Osteoblast (primary cell): ENCODE measurements at regions not wholly inside any gene's neighbourhood (a gene's known extent, or its start where the extent isn't known, plus 50 kb on each side); places are given as distances from the start of the nearest gene placed in this dataset.

Source experiments
- DNase-seq: peaks from one replicate; pipeline ENCODE4 v3.0.0; 2011; ENCODE audit warnings: low spot score, mixed read lengths; ENCODE audit not compliant: insufficient read length; ENCODE audit errors: missing footprints
- H2AFZ ChIP-seq: 2 replicates; pipeline ENCODE4 v1.6.0; 2011; ENCODE audit warnings: mild to moderate bottlenecking, low read length
- H3K27ac ChIP-seq: 2 replicates; pipeline ENCODE4 v1.5.1; 2011; ENCODE audit warnings: mild to moderate bottlenecking, low read depth, low read length, moderate library complexity
- H3K27me3 ChIP-seq: 2 replicates; pipeline ENCODE4 v1.6.0; 2012; ENCODE audit warnings: mild to moderate bottlenecking, control low read depth, inconsistent platforms, low read length, moderate library complexity; ENCODE audit not compliant: insufficient read depth
- H3K36me3 ChIP-seq: 2 replicates; pipeline ENCODE4 v1.5.1; 2011; ENCODE audit warnings: mild to moderate bottlenecking, low read length, control low read depth, moderate library complexity; ENCODE audit not compliant: insufficient read depth
- H3K4me1 ChIP-seq: 2 replicates; pipeline ENCODE4 v1.5.1; 2011; ENCODE audit warnings: mild to moderate bottlenecking, low read length, control low read depth, moderate library complexity; ENCODE audit not compliant: insufficient read depth
- H3K4me2 ChIP-seq: 2 replicates; pipeline ENCODE4 v1.6.0; 2011; ENCODE audit warnings: mild to moderate bottlenecking, low read length; ENCODE audit not compliant: insufficient read depth
- H3K4me3 ChIP-seq: fragments of 200-600 bp; sonication (generic); 3 replicates; pipeline ENCODE4 v1.5.1; 2012; ENCODE audit warnings: mild to moderate bottlenecking, low read length, inconsistent platforms; ENCODE audit not compliant: insufficient read depth
- H3K79me2 ChIP-seq: 2 replicates; pipeline ENCODE4 v1.6.0; 2012; ENCODE audit warnings: mild to moderate bottlenecking, low read length, control low read depth, inconsistent platforms; ENCODE audit not compliant: insufficient read depth
- H3K9me3 ChIP-seq: 2 replicates; pipeline ENCODE4 v1.5.1; 2011; ENCODE audit warnings: low read depth, low read length, control low read depth
- H4K20me1 ChIP-seq: 2 replicates; pipeline ENCODE4 v1.6.0; 2012; ENCODE audit warnings: mild to moderate bottlenecking, low read length, control low read depth; ENCODE audit not compliant: insufficient read depth
- TF ChIP-seq, protein P1 (sequence below): IDR thresholded peaks from 2 replicates; pipeline ENCODE4 v1.5.1; 2011; ENCODE audit warnings: mild to moderate bottlenecking, low read depth, low read length, moderate library complexity; ENCODE audit errors: extremely low read depth

DNA sequence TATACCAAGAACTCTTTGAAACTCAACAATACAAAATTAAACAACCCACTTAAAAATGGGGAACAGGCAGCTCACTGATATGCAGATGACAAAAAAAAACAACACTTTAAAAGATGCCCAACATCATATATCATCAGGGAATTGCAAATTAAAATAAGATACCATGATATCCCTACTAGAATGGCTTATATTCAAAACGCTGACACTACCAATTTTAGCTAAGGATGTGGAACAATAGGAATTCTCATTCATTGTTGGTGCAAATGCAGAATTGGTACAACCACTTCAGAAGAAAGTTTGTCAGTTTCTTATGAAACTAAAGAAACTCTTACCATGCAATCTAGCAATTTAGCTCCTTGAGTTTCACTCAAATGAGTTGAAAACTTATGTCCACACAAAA is 259.0 kb upstream of the HS3ST1 start:
- TF ChIP-seq, protein P1, sequence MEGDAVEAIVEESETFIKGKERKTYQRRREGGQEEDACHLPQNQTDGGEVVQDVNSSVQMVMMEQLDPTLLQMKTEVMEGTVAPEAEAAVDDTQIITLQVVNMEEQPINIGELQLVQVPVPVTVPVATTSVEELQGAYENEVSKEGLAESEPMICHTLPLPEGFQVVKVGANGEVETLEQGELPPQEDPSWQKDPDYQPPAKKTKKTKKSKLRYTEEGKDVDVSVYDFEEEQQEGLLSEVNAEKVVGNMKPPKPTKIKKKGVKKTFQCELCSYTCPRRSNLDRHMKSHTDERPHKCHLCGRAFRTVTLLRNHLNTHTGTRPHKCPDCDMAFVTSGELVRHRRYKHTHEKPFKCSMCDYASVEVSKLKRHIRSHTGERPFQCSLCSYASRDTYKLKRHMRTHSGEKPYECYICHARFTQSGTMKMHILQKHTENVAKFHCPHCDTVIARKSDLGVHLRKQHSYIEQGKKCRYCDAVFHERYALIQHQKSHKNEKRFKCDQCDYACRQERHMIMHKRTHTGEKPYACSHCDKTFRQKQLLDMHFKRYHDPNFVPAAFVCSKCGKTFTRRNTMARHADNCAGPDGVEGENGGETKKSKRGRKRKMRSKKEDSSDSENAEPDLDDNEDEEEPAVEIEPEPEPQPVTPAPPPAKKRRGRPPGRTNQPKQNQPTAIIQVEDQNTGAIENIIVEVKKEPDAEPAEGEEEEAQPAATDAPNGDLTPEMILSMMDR = no peak
- no peaks in the 10 kb centered on the region for H3K9me3 ChIP-seq
- H3K36me3 ChIP-seq = no peaks in the 10 kb centered on the region
- no peaks in the 10 kb centered on the region for H3K27me3 ChIP-seq
- DNase-seq = no peak
- H3K4me2 ChIP-seq = no peak overlapping the region
- no peak overlapping the region for H3K27ac ChIP-seq
- H3K4me3 ChIP-seq = no peak overlapping the region
- H2AFZ ChIP-seq = no peak overlapping the region
- H3K79me2 ChIP-seq = no peaks in the 10 kb centered on the region
- no peaks in the 10 kb centered on the region for H4K20me1 ChIP-seq
- no peaks in the 10 kb centered on the region for H3K4me1 ChIP-seq

DNA sequence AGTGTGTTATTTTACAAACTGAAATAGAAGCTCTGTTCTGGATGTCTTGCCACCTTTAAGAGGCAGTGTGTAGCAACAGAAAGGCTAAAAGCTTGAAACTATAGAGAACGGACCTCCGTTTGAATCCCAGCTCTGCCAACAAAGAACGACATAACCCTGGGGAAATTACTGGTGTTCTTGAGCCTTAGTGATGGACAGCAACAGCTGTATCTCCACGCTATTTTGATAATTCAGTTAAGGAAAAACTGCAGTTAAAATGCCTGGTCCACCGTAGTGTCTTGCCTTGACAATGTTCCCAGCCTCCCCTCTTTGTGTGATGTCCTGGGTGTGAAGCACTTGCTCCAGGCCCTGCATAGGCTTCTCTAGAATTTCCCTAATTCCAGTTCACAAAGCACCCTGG is 256.8 kb upstream of the HS3ST1 start:
- TF ChIP-seq, protein P1 = no peak

DNA sequence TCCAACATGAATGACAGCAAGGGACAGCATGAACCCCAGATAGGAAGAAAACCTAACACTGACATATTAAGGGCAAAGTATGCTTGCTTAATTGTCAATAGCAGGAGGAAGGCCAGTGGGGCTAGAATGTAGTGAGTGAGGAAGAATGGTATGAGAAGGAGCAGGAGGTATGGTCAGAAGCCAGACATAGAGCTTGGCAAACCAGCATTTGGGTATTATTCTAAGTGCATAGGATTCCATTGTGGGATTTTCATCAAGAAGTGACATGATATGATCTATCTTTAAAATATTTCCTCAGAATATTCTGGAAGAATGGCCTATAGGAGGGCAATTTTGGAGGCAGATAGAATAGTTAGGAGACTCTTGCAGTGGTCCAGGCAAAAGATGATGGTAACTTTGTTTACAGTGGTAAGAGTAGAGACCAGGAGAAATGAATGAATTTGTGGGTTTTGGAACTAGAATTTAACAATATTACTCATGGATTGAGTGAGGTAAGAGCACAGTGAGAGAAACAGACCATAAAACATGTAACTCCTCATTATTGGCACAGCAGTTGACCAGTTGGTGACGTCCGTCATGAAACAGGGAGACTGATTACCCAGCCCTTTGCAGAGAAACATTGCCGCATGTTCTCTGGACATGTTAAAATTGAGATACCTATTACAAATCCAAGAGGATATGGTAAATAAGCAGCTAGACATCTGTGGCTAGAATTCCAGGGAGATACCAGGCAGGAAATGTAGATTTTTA is 246.5 kb upstream of the HS3ST1 start:
- Histone ChIP-seq H3K4me2 (no peak overlapping the region), H3K36me3 (no peaks in the 10 kb centered on the region), H2AFZ (no peak overlapping the region), H3K27me3 (no peaks in the 10 kb centered on the region), H3K4me3 (no peak overlapping the region), H4K20me1 (no peaks in the 10 kb centered on the region), H3K9me3 (no peaks in the 10 kb centered on the region), H3K4me1 (no peaks in the 10 kb centered on the region), H3K27ac (no peak overlapping the region), H3K79me2 (no peaks in the 10 kb centered on the region)
- TF ChIP-seq, protein P1 = no peak
- no peak for DNase-seq

More for the DNA sequence above, 256.8 kb upstream of the HS3ST1 start:
- no peaks in the 10 kb centered on the region for H4K20me1 ChIP-seq
- H2AFZ ChIP-seq = no peak overlapping the region
- no peak overlapping the region for H3K27ac ChIP-seq
- H3K4me2 ChIP-seq = no peak overlapping the region
- H3K79me2 ChIP-seq = no peaks in the 10 kb centered on the region
- DNase-seq = no peak
- H3K36me3 ChIP-seq = no peaks in the 10 kb centered on the region
- H3K4me1 ChIP-seq = no peaks in the 10 kb centered on the region
- no peaks in the 10 kb centered on the region for H3K27me3 ChIP-seq
- H3K9me3 ChIP-seq = no peaks in the 10 kb centered on the region
- no peak overlapping the region for H3K4me3 ChIP-seq

DNA sequence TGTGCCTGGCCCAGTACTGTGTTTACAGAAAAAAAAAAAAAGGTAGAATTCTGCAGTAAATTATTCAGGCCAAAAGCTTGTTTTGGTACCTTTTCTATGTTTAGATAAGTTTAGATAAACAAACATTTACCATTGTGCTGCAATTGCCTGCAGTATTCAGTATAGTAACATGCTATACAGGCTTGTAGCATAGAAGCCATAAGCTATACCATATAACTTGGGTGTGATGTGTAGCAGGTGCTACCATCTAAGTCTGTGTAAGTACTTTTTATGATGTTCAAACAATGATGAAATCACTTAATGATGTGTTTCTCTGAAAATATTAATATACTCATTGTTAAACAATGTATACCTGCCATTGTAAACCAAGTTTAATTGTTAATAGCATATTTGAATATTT is 241.6 kb upstream of the HS3ST1 start:
- Histone ChIP-seq H2AFZ (no peak overlapping the region), H3K27ac (no peak overlapping the region), H3K9me3 (no peaks in the 10 kb centered on the region), H4K20me1 (no peaks in the 10 kb centered on the region), H3K4me1 (no peaks in the 10 kb centered on the region), H3K27me3 (no peaks in the 10 kb centered on the region), H3K4me3 (no peak overlapping the region), H3K4me2 (no peak overlapping the region), H3K79me2 (no peaks in the 10 kb centered on the region), H3K36me3 (no peaks in the 10 kb centered on the region)
- TF ChIP-seq, protein P1 = no peak
- no peak for DNase-seq
